Activated gamma-delta T cell treated with Interleukin-2 at 50 U/mL for 16 hours (primary cell): ENCODE measurements at regions not wholly inside any gene's neighbourhood (a gene's known extent, or its start where the extent isn't known, plus 50 kb on each side); places are given as distances from the start of the nearest gene placed in this dataset.
"Not testable (repeated sequence)": the region's sequence is repeated elsewhere in the genome, so short reads cannot be mapped to it uniquely, and the experiment has no call there.

ENCODE experiments used
- DNase-seq: peaks from one replicate; pipeline ENCODE4 v3.0.0-alpha.2; 2020

DNA sequence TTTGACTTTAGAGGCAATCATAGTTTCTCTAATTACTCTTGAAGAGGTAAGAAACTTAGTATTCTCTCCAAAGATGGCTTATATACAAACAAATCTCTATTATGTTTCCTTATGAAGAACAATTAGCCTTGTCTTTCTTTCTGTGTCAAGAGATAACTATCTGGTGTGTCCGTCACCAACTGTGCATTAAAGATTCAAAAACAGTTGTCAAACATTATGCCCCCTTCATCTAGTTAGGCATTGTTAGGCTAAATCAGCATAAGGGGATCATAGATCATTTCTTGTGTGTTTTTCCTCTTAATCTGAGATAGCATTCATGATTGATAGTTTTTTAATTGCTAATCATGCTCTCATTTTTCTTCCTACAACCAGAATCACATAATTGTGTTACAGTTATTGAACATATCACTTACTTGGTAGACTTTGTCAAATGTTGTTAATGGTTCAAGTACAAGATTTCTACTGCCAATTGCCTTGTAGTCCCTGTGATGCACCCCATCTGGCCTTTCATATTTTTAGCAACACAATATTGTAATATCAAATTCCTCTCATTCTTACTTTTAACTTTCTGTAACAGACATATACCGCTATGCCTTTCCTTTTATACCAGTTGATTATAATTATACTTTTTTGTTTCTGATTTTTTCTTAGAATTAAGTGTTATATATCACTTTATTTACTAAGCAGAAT, 612.7 kb downstream of the SLITRK6 start:
- no peak for DNase-seq

DNA sequence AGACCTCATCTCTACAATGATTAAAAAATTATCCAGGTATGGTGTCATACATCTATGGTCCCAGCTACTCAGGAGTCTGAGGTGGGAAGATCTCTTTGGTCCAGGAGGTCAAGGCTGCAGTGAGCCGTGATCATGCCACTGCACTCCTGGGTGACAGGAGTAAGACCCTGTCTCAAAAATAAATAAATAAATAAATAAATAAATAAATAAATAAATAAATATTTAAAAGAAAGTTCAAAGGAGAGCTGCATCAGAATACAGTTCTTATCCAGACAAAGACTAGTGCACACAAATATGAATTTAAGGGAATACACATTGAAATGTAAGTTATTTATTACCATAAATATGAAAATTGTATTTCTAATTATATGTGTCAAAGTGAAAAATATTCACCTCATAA, 624.9 kb downstream of the SLITRK6 start:
- DNase-seq, result no peak

DNA sequence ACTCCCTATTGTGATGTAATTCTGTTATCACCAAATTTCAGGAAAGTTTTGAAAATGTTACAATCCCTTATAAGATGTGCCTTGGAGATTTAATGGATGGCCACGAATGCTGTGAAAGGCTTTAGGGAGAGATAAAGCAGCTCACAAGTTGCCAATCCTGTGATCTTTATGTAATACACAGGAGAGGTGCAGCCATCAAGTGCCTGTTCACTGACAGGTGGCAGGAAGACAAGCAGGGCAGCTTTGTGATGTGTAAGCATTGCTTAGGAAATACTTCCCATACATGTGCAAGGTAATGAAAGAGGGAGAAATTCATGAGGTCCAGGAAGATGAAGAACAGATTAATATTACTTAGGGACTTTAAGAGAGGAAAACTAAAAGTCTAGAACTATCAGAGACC, 628.8 kb downstream of the SLITRK6 start:
- no peak for DNase-seq

DNA sequence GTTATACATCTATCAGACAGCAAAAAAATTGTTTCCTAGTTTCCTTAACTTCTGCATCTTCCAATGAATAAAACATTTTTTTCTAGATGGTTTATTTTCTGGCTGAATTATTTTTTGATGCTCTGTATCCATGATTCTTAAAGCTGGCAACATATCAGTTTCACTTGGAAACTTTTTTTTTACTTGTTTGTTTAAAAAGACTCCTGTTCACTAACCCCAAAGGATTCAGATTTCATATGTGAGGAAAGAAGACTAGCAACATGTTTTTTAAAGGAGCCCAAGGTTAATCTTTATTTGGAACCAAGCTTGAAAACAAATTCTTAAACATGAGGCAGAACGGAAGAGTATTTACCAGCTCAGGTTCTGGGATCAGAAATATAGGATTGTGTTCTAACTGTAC, 632.3 kb downstream of the SLITRK6 start:
- DNase-seq, result no peak

DNA sequence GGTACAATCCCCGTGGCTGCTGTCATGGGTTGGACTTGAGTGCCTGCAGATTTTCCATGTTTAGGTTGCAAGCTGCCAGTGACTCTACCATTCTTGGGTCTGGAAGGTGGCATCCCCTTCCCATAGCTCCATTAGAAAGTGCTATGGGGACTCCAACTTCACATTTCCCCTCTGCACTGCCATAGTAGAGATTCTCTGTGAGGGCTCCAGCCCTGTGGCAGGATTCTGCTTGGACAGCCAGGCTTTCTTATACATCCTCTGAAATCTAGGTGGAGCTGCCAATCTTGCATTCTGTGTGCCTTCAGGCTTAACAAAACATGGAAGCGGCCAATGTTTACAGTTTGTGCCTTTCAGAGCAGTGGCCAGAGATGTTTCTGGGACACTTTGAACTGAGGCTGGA, 636.2 kb downstream of the SLITRK6 start:
- DNase-seq, result no peak

DNA sequence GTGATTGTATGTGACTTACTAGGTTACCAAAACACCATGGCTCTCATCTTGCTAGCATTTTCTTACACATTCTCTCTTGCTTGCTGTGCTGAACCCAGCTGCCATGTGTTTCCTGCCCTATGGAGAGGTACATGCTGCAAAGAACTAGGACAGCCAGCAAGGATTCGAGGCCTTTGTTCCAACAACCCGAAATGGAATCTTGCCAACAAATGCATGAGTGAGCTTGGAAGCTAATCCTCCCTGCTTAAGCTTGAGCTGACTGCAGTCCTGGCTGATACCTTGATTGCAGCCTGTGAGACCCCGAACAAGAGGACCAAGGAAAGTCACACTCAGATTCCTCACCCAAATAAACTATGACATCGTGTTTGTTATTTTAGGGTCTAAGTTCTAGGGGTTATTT, 651.2 kb downstream of the SLITRK6 start:
- DNase-seq, result no peak

DNA sequence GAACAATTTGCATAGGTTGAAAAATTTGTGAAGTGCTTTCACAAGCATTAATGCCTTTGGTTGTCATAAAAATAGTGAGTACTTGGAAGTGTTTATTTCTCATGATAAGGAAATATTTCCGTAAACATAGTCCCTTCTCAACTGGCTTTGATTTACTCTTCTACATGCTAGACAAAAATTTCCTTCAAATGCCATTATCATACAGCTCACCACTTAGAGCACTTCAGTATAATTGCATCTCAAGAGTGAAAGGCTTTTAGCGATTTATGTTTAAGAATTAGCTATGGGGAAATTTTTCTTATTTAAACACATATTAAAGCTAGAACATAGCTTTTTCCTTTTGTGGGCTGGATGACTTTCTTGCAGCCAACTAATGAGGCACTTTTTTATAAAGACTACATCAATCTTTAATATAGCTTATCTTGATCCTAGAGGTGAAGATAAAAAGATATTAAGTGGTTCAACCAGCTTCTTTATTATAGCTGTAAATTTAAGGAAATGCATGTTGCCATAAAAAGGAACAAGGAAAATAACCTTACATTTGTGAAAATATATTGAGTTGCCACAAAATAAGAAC, 656.8 kb downstream of the SLITRK6 start:
- DNase-seq, result no peak

DNA sequence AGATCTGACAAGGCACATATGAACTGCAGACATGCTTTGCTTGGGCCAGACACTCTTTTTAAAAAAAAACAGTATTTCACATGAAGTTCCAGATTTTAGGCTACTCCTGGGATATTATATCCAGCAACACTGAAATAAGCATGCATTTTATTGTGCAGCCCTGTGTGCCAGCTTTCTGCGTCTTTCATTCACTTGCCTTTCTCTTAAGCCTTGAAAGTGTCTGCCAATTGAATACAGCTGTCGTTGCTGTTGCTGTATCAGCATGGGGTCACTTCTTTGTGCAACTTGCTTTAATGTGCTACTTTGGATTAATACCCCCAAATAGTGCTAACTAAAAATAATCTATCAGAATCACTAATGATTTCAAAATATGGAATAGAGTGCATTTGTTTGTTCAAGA, 657.8 kb downstream of the SLITRK6 start:
- no peak for DNase-seq

DNA sequence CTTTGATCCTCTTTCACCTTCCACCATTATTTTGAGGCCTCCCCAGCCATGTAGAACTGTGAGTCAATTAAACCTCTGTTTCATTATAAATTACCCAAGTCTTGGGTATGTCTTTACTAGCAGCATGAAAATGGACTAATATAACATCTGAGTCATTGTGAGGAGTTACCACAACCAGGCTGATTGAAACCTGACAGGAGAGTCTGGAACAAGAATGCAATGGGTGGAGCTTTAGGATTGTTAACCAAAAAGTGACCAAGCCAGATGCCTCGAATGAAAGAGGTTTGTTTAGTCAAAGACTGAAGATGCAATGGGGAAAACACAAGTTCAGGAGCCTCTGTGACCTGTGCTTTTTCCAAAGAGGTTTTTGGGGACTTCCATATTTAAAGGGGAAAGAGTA, 659.0 kb downstream of the SLITRK6 start:
- no peak for DNase-seq

DNA sequence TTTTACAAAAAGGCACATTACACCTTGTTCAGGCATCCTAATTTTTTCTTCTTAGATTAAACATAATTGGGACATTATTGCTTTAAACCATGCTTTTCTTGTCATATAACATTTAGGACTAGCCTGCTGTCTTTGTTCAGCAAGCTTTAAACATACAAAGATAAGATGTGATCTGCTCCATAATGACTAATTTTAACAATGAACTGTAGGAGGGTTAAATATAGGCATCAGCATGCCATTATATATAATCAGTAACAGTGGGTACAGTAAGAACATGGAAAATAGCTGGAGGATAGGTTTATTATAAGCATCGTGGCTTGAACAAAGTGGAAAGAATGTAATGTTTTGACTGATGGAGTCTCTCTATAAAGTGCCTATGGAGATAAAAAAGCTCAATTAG, 661.7 kb downstream of the SLITRK6 start:
- DNase-seq, result no peak

DNA sequence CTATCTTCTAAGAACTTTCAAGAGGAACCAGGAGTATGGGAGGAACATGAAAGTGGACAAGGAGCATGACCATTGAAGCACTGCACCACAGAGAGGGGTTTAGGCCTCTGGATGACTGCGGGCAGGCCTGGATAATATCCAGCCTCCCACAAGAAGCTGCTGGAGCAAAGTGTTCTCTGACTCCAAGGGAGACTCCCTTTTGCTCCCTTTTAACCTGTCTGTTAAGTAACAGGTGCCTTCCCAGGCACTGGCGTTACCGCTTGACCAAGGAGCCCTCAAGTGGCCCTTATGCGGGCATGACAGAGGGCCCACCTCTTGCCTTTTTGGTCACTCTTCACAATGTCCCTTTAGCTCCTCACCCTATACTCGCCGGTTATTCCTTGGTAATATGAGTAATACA, 666.2 kb downstream of the SLITRK6 start:
- no peak for DNase-seq

DNA sequence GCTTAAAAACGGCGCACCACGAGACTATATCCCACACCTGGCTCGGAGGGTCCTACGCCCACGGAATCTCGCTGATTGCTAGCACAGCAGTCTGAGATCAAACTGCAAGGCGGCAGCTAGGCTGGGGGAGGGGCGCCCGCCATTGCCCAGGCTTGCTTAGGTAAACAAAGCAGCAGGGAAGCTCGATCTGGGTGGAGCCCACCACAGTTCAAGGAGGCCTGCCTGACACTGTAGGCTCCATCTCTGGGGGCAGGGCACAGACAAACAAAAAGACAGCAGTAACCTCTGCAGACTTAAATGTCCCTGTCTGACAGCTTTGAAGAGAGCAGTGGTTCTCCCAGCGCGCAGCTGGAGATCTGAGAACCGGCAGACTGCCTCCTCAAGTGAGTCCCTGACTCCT, 675.7 kb downstream of the SLITRK6 start:
- DNase-seq, result not testable (repeated sequence)

DNA sequence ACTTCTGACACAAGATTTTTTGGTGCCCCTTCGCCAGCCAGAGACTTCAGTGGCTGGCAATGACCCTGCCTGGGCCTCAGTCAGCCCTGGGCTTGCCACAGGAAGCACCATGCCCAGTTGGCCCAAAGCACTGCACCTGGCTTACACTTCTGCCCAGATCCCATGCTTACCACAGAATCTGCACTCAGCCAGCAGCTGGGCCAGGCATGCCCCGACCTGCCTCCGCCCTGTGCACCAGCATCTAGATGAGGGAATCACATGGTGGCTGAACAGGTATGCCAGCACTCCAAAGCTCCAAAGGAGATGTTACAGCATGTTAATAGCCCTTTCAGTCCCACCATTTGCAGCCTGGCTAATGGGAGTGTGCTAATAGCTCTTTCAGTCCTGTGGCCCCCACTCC, 690.9 kb downstream of the SLITRK6 start:
- no peak for DNase-seq

DNA sequence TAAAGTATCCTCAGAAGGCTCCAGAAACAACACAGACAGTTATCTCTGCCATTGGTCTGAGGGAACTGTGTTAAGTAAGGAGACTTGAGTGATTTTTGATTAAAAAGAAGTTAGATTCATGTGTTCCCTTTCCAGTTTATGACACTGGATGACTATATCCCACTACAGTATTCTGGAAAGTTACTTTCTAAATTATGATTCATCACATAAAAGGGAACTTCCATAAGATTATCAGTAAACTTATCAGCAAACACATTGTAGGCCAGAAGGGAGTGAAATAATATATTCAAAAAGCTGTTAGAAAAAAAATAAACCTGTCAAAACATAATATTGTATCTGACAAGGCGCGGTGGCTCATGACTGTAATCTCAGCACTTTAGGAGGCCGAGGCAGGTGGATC, 700.0 kb downstream of the SLITRK6 start:
- DNase-seq, result no peak

DNA sequence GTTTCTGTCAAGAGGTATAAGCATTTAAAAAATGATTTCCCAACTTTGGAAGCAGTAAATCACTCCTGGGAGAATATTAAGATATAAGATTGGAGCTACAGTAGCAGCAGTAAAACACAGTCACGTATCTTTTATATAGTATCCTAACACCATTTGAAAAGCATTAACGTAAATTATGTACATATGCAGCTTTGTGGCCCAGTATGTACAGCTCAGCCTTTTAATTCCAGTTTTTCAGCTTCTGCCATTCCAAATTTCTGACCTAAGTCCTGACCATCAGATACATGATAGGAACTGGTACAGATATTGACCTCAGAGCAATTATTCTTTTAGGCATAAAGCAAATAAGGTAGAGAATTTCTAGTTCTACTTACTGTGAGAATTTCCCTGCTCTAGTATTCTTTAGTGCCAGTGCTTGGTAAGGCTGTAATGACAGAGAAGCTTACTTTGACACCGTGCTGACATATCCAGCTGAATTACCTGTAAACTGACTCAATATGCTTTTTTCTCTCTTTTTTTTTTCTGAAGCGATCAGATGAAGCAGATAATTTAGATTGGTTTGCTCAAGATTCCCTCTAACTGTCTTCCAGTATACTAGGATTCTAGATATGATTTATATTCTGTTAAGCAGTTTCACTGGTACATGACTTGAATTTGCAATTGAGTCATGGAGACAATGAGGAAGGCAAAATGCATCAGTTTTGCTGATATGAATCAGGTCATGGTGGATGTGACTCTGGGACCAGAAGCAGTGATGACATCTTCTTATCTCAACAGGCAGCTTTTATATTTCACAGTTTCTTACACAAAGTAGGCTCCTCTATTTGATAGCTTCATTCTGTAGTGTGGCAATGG, 703.6 kb downstream of the SLITRK6 start:
- DNase-seq, result no peak

DNA sequence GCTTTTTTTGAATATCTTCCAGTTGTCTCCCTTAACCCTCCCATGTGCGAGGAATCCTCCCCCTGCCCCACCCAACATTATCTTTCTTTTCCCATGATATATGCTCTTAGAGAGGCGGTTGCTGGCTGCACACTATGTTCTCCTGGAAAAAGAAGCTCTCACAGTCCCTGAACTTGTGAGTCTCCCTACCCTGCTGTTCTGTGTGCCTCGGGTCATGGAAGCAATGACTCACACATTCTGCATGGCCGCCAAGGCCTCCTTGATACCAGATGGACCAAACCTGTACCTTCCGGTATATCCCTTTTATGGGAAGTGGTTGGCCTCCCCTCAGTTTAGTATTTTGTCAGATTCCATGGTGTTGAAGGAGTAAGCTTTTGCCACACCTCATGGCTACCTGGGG, 705.4 kb downstream of the SLITRK6 start:
- DNase-seq, result no peak

DNA sequence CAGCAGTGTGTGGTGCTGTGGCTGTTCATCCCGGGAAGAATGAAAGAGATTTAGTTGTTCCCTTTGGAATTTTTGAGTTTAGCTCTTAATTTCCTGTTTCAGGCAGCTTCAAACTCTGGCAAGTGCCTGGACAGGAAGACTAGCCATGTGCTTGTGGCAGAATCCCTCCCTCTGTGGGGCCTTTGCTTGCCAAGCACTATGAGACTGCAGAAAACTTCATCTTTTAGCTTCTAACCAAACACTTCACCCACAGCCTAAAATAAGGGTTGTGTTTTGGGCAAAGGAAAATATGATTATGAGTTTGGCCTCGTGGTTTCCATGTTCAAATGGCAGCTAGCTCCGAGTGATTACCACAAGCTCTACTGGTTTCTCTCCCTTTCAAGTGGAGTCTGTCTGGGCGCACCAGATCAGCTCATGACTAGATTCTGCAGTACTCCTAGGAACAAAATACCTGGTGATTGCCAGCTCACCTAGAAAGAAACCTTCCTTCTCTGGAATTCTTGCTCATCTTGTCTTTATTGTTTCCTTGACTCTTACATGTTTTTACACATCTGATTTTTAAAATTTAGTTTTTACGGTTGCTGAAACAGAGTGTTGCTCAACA, 707.5 kb downstream of the SLITRK6 start:
- DNase-seq, result no peak

DNA sequence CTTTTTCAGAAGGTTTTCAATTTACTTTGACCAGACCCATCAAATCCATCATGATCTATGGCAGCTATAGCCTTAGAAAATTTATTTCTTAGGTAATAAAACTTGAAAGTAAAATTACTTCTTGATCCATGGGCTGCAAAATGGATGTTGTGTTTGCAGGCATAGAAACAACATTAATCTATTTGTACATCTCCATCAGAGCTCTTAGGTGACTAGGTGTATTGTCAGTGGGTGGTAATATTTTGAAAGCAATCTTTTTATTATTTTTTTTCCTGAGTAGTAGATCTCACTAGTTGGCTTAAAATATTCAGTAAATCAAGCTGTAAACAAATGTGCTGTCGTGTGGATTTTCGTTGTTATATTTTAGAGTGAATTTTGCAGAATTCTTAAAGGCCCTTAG, 710.0 kb downstream of the SLITRK6 start:
- no peak for DNase-seq

DNA sequence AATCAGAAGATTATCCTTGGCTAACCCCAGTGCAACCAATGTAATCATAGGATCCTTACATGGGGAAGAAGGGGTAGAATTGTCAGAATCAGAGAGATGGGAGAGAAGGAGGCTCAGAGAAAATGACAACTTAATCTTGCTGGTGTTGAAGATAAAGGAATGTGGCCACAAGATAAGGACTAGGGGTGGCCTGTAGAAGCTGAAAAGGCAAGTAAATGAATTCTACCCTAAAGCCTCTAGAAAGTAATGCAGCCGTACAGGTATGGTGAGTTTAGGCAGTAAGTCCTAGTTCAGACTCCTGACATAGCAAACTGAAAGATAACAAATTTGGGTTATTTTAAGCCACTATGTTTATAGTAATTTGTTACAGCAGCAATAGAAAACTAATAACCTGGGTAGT, 718.5 kb downstream of the SLITRK6 start:
- no peak for DNase-seq

DNA sequence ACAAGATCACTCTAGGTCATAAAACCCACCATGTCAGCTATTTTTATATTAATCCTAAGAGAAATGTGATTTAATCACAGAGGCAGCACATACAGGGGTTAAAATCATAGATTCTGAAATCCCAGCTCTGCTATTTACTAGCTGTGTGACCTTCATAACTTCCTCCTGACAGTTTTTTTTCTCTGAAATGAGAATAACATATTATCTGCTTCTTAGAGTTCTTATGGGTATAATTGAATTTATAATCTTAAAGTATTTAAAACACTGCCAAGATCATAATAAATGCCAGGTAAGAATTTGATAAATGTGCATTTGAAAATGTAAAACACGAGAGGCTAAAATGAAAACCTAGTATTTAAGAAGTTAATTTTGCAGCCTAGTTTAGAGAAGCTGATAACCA, 722.9 kb downstream of the SLITRK6 start:
- DNase-seq, result no peak

DNA sequence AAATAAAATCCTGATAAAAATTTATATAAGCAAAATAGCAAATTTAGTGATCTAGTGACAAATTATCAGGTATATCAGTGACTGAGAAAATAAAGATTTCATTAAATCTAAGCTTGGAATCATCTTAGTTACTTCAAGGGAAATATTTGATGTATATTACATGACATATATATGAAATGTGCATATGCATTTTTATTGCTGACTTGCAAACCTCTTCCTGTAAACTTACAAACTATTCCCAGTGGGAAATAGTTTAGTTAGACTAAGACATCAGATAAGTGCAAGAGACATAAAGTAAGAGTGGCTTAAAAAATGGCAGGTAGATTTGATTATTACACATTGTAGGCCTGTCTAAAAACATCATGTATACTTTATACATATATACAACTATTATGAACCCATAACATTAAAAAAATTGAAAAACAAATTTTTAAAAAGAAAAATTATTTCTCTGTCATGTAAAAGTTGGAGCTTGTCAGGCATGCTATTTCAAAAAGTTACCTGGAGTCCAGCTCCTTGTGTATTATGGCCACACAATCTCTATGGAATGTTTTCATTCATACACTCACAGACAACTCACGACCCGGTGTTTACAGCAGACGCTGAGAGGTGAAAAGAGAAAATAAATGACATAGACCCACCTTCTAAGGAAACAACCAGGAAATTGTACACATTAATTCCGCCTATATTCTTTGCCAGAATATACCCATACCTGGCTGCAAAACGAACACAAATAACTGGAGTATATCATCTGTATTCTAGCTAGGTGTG, 724.5 kb downstream of the SLITRK6 start:
- no peak for DNase-seq

DNA sequence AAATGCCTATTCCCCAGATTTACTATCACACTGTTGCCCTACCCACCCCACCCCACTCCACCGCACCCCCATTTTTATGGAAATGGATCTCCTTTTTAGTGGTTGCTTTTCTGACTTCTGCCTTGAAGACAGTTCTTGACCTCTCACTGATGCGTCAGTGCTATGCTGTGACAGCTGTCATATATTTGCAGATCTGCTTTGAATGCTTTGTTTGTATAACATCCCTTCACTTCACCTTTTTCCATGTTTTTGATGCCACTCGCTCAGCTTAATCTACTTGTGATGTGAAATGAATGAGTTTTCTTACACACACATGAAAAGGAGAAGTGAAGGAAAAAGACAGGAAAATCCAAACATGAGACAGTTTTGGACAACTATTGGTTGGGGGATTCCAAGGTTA, 731.0 kb downstream of the SLITRK6 start:
- no peak for DNase-seq

DNA sequence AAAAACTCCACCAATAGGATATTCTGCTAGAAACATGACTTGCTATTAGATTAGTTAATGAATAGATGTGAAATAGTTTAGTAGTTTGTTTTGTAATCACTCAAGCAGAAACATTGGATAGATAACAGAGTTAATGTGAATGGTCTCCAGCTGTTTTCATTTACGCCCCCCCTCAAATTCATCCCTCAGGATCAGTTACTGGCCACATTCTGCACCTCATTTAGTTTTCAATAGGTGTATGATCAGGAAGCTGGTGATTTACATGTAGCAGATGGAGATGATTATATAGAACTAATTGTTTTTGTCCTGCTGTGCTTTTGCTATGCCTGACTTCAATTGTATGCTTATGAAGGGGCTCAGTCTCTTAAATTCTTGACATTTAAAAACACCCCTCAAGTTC, 759.0 kb downstream of the SLITRK6 start:
- no peak for DNase-seq
